ENCODE measurements at regions not wholly inside any gene's neighbourhood (a gene's known extent, or its start where the extent isn't known, plus 50 kb on each side); places are given as distances from the start of the nearest gene placed in this dataset.

DNA sequence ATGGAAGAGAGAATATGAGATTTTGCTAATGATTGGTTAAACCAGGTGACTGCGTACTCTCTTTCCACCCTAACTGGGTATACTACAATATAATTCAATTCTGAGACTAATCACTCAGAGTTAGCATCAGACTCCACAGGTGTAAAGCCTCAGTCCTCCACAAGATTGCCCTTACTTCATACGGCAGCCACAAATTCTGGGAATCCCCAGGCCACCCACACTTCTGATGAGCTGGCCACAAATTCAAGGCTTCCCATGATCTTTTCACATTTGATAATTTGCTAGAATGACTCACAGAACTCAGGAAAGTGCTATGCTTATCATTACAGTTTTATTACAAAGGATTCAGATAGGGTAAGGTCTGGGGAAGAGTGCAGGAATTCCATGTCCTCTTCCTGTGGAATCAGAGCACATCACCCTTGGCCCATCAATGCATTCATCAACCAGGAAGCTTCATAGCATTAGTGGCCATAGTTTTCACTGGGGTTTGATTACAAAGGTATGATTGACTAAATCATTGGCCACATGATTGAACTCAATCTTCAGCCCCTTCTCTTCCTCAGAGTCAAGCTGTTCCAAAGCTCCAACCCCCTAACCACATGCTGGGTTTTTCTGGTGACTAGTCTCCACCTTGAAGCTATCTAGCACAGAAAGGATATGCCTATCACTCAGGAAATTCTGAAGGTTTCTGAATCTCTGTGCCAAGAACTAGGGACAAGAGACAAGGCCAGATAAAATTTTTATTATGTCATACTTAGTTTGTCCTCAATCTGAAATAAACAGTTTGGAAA, 131.7 kb downstream of the HHIPL2 start:
- no peaks in the 10 kb centered on the region for H3K27me3 ChIP-seq (ENCODE audit: insufficient read depth, low read depth)
- H3K4me2 ChIP-seq = no peak overlapping the region
- no peaks in the 10 kb centered on the region for H3K4me1 ChIP-seq (ENCODE audit: low read depth, poor library complexity, severe bottlenecking)
- no peaks in the 10 kb centered on the region for H4K20me1 ChIP-seq (ENCODE audit: insufficient read depth)
- H3K9ac ChIP-seq = no peak overlapping the region
- H2AFZ ChIP-seq (ENCODE audit: low read depth) = no peak overlapping the region
- H3K27ac ChIP-seq = no peak overlapping the region
- TF ChIP-seq, protein P1, sequence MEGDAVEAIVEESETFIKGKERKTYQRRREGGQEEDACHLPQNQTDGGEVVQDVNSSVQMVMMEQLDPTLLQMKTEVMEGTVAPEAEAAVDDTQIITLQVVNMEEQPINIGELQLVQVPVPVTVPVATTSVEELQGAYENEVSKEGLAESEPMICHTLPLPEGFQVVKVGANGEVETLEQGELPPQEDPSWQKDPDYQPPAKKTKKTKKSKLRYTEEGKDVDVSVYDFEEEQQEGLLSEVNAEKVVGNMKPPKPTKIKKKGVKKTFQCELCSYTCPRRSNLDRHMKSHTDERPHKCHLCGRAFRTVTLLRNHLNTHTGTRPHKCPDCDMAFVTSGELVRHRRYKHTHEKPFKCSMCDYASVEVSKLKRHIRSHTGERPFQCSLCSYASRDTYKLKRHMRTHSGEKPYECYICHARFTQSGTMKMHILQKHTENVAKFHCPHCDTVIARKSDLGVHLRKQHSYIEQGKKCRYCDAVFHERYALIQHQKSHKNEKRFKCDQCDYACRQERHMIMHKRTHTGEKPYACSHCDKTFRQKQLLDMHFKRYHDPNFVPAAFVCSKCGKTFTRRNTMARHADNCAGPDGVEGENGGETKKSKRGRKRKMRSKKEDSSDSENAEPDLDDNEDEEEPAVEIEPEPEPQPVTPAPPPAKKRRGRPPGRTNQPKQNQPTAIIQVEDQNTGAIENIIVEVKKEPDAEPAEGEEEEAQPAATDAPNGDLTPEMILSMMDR (conservative IDR thresholded peaks at IDR 0.05; ENCODE audit: low read depth, low read length) = no peak
- no peaks in the 10 kb centered on the region for H3K79me2 ChIP-seq (ENCODE audit: insufficient read depth, low read depth)
- H3K4me3 ChIP-seq (IDR thresholded peaks at IDR 0.05; ENCODE audit: insufficient read depth, low read depth, low read length) = no peak overlapping the region
- no peaks in the 10 kb centered on the region for H3K36me3 ChIP-seq (ENCODE audit: insufficient read depth)

DNA sequence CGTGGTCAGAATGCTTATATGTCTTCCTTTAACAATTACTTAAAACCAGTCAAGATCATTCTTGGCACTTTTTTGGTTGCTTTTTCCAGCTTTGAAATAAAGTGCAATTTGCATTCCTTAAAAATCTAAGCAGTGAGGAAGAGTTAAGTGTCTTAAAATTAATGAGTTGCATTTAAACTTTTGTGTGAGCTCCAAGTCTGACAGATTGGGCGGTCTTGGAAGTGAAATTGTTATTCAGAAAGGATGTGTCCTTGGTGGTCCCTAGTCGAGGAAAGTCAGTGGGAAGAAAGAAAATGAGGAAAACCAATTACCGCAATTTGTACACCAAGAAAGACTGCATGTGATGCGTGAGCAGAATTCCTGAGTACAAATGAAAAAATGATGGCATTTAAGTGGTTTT, 132.5 kb downstream of the HHIPL2 start:
- Histone ChIP-seq H3K4me3 (IDR thresholded peaks at IDR 0.05; ENCODE audit: insufficient read depth, low read depth, low read length) (no peak overlapping the region), H3K9ac (no peak overlapping the region), H2AFZ (ENCODE audit: low read depth) (no peak overlapping the region), H3K27me3 (ENCODE audit: insufficient read depth, low read depth) (no peaks in the 10 kb centered on the region), H3K4me2 (no peak overlapping the region), H4K20me1 (ENCODE audit: insufficient read depth) (no peaks in the 10 kb centered on the region), H3K79me2 (ENCODE audit: insufficient read depth, low read depth) (no peaks in the 10 kb centered on the region), H3K36me3 (ENCODE audit: insufficient read depth) (no peaks in the 10 kb centered on the region), H3K27ac (no peak overlapping the region), H3K4me1 (ENCODE audit: low read depth, poor library complexity, severe bottlenecking) (no peaks in the 10 kb centered on the region)
- TF ChIP-seq, protein P1 (conservative IDR thresholded peaks at IDR 0.05; ENCODE audit: low read depth, low read length) = no peak

DNA sequence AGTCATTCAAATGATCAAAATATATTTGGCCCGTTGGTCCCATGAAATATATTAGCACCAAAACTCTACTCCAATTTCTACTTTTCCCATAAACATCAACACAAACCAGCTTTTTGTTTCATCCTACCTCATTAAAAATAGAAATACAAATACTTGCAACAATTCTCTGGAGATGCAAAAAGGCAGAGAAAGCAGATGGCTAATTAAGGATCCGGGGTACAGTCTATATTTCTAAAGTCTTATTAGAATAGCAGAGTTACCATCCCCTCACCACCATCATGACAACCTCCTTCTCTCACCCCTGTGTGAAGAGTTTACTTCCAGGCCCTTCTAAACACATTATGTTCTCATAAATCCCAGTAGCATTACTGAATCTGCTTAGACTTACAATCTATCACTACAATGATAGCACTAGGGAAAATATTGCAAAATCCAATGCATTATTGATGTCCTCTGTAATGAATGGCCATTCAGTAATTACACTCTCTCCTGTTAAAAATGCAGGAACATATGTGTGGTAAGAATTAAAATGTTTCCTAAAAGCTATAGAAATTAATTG, 133.8 kb downstream of the HHIPL2 start:
- no peak overlapping the region for H3K27ac ChIP-seq
- no peak overlapping the region for H2AFZ ChIP-seq (ENCODE audit: low read depth)
- no peaks in the 10 kb centered on the region for H3K27me3 ChIP-seq (ENCODE audit: insufficient read depth, low read depth)
- H3K9ac ChIP-seq = no peak overlapping the region
- TF ChIP-seq, protein P1 (conservative IDR thresholded peaks at IDR 0.05; ENCODE audit: low read depth, low read length) = no peak
- no peaks in the 10 kb centered on the region for H3K4me1 ChIP-seq (ENCODE audit: low read depth, poor library complexity, severe bottlenecking)
- H3K36me3 ChIP-seq (ENCODE audit: insufficient read depth) = no peaks in the 10 kb centered on the region
- no peaks in the 10 kb centered on the region for H3K79me2 ChIP-seq (ENCODE audit: insufficient read depth, low read depth)
- H4K20me1 ChIP-seq (ENCODE audit: insufficient read depth) = no peaks in the 10 kb centered on the region
- H3K4me2 ChIP-seq = no peak overlapping the region
- H3K4me3 ChIP-seq (IDR thresholded peaks at IDR 0.05; ENCODE audit: insufficient read depth, low read depth, low read length) = no peak overlapping the region

- Histone ChIP-seq H3K4me3 (IDR thresholded peaks at IDR 0.05; ENCODE audit: insufficient read depth, low read depth, low read length) (no peak overlapping the region), H3K4me2 (no peak overlapping the region), H3K27ac (no peak overlapping the region), H3K36me3 (ENCODE audit: insufficient read depth) (no peaks in the 10 kb centered on the region), H4K20me1 (ENCODE audit: insufficient read depth) (no peaks in the 10 kb centered on the region), H3K4me1 (ENCODE audit: low read depth, poor library complexity, severe bottlenecking) (no peaks in the 10 kb centered on the region), H3K9ac (no peak overlapping the region), H3K27me3 (ENCODE audit: insufficient read depth, low read depth) (no peaks in the 10 kb centered on the region), H3K79me2 (ENCODE audit: insufficient read depth, low read depth) (no peaks in the 10 kb centered on the region), H2AFZ (ENCODE audit: low read depth) (no peak overlapping the region)
- TF ChIP-seq, protein P1 (conservative IDR thresholded peaks at IDR 0.05; ENCODE audit: low read depth, low read length) = no peak
Measured at GRCh38 chr1:222413436-222413835, 134.5 kb downstream of the HHIPL2 start.

Data from KMS-11 (cell line).